Tibial nerve (tissue), 4 donors: ENCODE measurements at regions not wholly inside any gene's neighbourhood (a gene's known extent, or its start where the extent isn't known, plus 50 kb on each side); places are given as distances from the start of the nearest gene placed in this dataset.

ENCODE experiments used
- DNase-seq, 2 donors: peaks; one replicate each; pipeline ENCODE4 v3.0.0-alpha.2; 2019; ENCODE audit warnings: low spot score in 2 of 2
- H3K27ac ChIP-seq, 4 donors: fragments of 200-600 bp; sonication (generic) in 3 of 4; one replicate each; pipeline ENCODE4 v1.5.1; 2017 to 2019; ENCODE audit warnings: mild to moderate bottlenecking in 1 of 4
- H3K27me3 ChIP-seq, 2 donors: fragments of 200-600 bp; sonication (generic) in 1 of 2; one replicate each; pipeline versions ENCODE4 v1.5.1 to v1.6.0; 2017 to 2019
- H3K36me3 ChIP-seq, 3 donors: fragments of 200-600 bp; sonication (generic); one replicate each; pipeline ENCODE4 v1.5.1; 2018 to 2019
- H3K4me1 ChIP-seq, 4 donors: fragments of 200-600 bp; sonication (generic) in 3 of 4; one replicate each; pipeline ENCODE4 v1.5.1; 2017 to 2019
- H3K4me3 ChIP-seq, 4 donors: fragments of 200-600 bp; sonication (generic) in 3 of 4; one replicate each; pipeline ENCODE4 v1.5.1; 2017 to 2019; ENCODE audit warnings: mild to moderate bottlenecking in 1 of 4, moderate library complexity in 1 of 4
- H3K9me3 ChIP-seq, 4 donors: fragments of 200-600 bp; sonication (generic) in 3 of 4; one replicate each; pipeline ENCODE4 v1.5.1; 2017 to 2019
- EP300 ChIP-seq, 2 donors: sonication (generic); formaldehyde crosslinking; IDR thresholded peaks; one replicate each; pipeline ENCODE4 v1.6.1; 2017; ENCODE audit warnings: antibody characterized with exemption in 2 of 2, mild to moderate bottlenecking in 1 of 2
- POLR2A ChIP-seq, 2 donors: fragments of 450-650 bp; IDR thresholded peaks; one replicate each; pipeline ENCODE4 v1.6.1; 2017; ENCODE audit warnings: antibody characterized with exemption in 2 of 2, mild to moderate bottlenecking in 2 of 2, moderate library complexity in 2 of 2
- WGBS, 2 donors: methylation state at CpG; one replicate each; pipeline ENCODE4 v1.1.5; 2018; 5-methylcytosine and 5-hydroxymethylcytosine counted together
- TF ChIP-seq, protein P1 (sequence below), 5 experiments: fragments of 200-600 bp in 3 of 5; fragments of 450-650 bp in 2 of 5; sonication (generic) in 3 of 5; IDR thresholded peaks; one replicate each; pipeline ENCODE4 v1.5.1; 2016 to 2019; ENCODE audit warnings: antibody characterized with exemption in 5 of 5, mild to moderate bottlenecking in 3 of 5, moderate library complexity in 2 of 5

- Histone ChIP-seq H3K36me3 (no peaks in the 10 kb centered on the region), H3K9me3 (no peaks in the 10 kb centered on the region), H3K4me3 (no peak overlapping the region), H3K27me3 (no peaks in the 10 kb centered on the region), H3K4me1 (no peaks in the 10 kb centered on the region), H3K27ac (no peak overlapping the region)
- TF ChIP-seq POLR2A (IDR thresholded peaks at IDR 0.05) (no peak), EP300 (IDR thresholded peaks at IDR 0.05) (no peak)
- TF ChIP-seq, protein P1, sequence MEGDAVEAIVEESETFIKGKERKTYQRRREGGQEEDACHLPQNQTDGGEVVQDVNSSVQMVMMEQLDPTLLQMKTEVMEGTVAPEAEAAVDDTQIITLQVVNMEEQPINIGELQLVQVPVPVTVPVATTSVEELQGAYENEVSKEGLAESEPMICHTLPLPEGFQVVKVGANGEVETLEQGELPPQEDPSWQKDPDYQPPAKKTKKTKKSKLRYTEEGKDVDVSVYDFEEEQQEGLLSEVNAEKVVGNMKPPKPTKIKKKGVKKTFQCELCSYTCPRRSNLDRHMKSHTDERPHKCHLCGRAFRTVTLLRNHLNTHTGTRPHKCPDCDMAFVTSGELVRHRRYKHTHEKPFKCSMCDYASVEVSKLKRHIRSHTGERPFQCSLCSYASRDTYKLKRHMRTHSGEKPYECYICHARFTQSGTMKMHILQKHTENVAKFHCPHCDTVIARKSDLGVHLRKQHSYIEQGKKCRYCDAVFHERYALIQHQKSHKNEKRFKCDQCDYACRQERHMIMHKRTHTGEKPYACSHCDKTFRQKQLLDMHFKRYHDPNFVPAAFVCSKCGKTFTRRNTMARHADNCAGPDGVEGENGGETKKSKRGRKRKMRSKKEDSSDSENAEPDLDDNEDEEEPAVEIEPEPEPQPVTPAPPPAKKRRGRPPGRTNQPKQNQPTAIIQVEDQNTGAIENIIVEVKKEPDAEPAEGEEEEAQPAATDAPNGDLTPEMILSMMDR (IDR thresholded peaks at IDR 0.05) = no peak
- 78 to 93% methylated on average over 3 of the region's 3 CpGs for WGBS, 2 donors
- DNase-seq = no peak
These were observed 201.4 kb upstream of the PWP1 start for GRCh38 chr12:107484230-107484629.

GRCh38 chr12:107484941-107485340 is 200.7 kb upstream of the PWP1 start:
- Histone ChIP-seq H3K27ac (no peak overlapping the region), H3K4me3 (no peak overlapping the region), H3K9me3 (no peaks in the 10 kb centered on the region), H3K27me3 (no peaks in the 10 kb centered on the region), H3K36me3 (no peaks in the 10 kb centered on the region), H3K4me1 (no peaks in the 10 kb centered on the region)
- TF ChIP-seq POLR2A (IDR thresholded peaks at IDR 0.05) = no peak
- TF ChIP-seq, protein P1 (IDR thresholded peaks at IDR 0.05) = no peak
- TF ChIP-seq EP300 (IDR thresholded peaks at IDR 0.05) = no peak
- no peak for DNase-seq
- 68 to 82% methylated on average over 1 of the region's 1 CpG for WGBS, 2 donors

DNA sequence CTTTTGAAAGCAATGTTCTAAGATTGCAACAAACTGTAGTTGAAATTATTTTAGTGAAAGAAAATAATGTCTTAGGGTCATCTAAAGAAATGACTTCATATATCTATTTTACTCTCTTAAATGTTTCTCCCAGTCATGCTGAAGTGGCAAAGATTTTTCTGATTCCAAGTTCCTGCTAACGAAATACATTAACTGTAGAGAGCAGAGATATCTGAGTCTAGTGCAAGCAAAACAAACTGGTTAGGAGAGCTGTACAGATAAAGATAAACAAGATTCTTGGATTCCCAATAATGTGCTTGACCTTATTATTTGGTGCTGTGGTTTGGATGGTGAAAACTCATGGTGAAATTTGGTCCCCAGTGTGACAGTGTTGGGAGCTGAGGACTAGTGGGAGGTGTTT is 199.9 kb upstream of the PWP1 start:
- WGBS, 2 donors = 43 to 53% methylated on average over 1 of the region's 1 CpG
- no peaks in the 10 kb centered on the region for H3K9me3 ChIP-seq
- TF ChIP-seq POLR2A (IDR thresholded peaks at IDR 0.05) (no peak), EP300 (IDR thresholded peaks at IDR 0.05) (no peak)
- TF ChIP-seq, protein P1 (IDR thresholded peaks at IDR 0.05) = no peak

GRCh38 chr12:107486140-107486892 is 199.3 kb upstream of the PWP1 start:
- no peaks in the 10 kb centered on the region for H3K4me1 ChIP-seq

More for the DNA sequence above, 199.9 kb upstream of the PWP1 start:
- H3K27me3 ChIP-seq = no peaks in the 10 kb centered on the region
- H3K27ac ChIP-seq = no peak overlapping the region
- no peak for DNase-seq
- H3K36me3 ChIP-seq = no peaks in the 10 kb centered on the region
- no peak overlapping the region for H3K4me3 ChIP-seq
- H3K4me1 ChIP-seq = no peaks in the 10 kb centered on the region

More at GRCh38 chr12:107486140-107486892, 199.3 kb upstream of the PWP1 start:
- no peaks in the 10 kb centered on the region for H3K36me3 ChIP-seq
- TF ChIP-seq, protein P1 (IDR thresholded peaks at IDR 0.05) = no peak
- TF ChIP-seq EP300 (IDR thresholded peaks at IDR 0.05) = no peak
- TF ChIP-seq POLR2A (IDR thresholded peaks at IDR 0.05) = no peak
- H3K9me3 ChIP-seq = no peaks in the 10 kb centered on the region
- no peak overlapping the region for H3K4me3 ChIP-seq
- H3K27me3 ChIP-seq = no peaks in the 10 kb centered on the region
- no peak overlapping the region for H3K27ac ChIP-seq
- DNase-seq = no peak
- WGBS, 2 donors = 65 to 69% methylated on average over 2 of the region's 2 CpGs
